Liver (tissue), 8 donors: ENCODE measurements at regions not wholly inside any gene's neighbourhood (a gene's known extent, or its start where the extent isn't known, plus 50 kb on each side); places are given as distances from the start of the nearest gene placed in this dataset.

Experiments used
- DNase-seq: peaks from one replicate; pipeline ENCODE4 v3.0.0-alpha.2; 2017; ENCODE audit warnings: low spot score
- H3K27ac ChIP-seq, 2 donors: one replicate each; pipeline ENCODE4 v1.7.0; 2013; ENCODE audit warnings: inconsistent platforms in 2 of 2, low read length in 2 of 2, control low read depth in 1 of 2, low read depth in 1 of 2, mild to moderate bottlenecking in 1 of 2
- H3K27me3 ChIP-seq, 4 donors: one replicate each; pipeline versions ENCODE4 v1.6.1 to v1.7.0; 2013; ENCODE audit warnings: low read length in 3 of 4, inconsistent platforms in 1 of 4, mild to moderate bottlenecking in 1 of 4, moderate library complexity in 1 of 4; ENCODE audit not compliant: control insufficient read depth in 4 of 4, insufficient read depth in 4 of 4
- H3K36me3 ChIP-seq, 4 donors: one replicate each; pipeline versions ENCODE4 v1.6.1 to v1.7.0; 2013; ENCODE audit warnings: low read length in 3 of 4, mild to moderate bottlenecking in 3 of 4, low read depth in 1 of 4, moderate library complexity in 1 of 4; ENCODE audit not compliant: control insufficient read depth in 4 of 4, insufficient read depth in 3 of 4
- H3K4me1 ChIP-seq, 4 donors: one replicate each; pipeline versions ENCODE4 v1.6.1 to v1.7.0; 2013; ENCODE audit warnings: low read length in 3 of 4, mild to moderate bottlenecking in 3 of 4, moderate library complexity in 1 of 4; ENCODE audit not compliant: control insufficient read depth in 4 of 4, insufficient read depth in 4 of 4
- H3K4me3 ChIP-seq, 3 donors: one replicate each; pipeline versions ENCODE4 v1.6.1 to v1.7.0; 2013; ENCODE audit warnings: low read length in 3 of 3, control low read depth in 1 of 3, low read depth in 1 of 3, mild to moderate bottlenecking in 1 of 3
- H3K9ac ChIP-seq, 2 donors: one replicate each; pipeline ENCODE4 v1.7.0; 2013; ENCODE audit warnings: low read length in 2 of 2, mild to moderate bottlenecking in 2 of 2, moderate library complexity in 2 of 2, control low read depth in 1 of 2, low read depth in 1 of 2
- H3K9me3 ChIP-seq, 4 donors: one replicate each; pipeline versions ENCODE4 v1.6.1 to v1.7.0; 2013; ENCODE audit warnings: low read length in 3 of 4; ENCODE audit not compliant: control insufficient read depth in 4 of 4
- EGR1 ChIP-seq, 2 donors: IDR thresholded peaks; 2 replicates each; pipeline ENCODE4 v1.6.1; 2016 to 2018; ENCODE audit warnings: antibody characterized with exemption in 2 of 2, low read depth in 2 of 2
- FOXA1 ChIP-seq: IDR thresholded peaks from 2 replicates; pipeline ENCODE4 v1.6.1; 2016; ENCODE audit warnings: antibody characterized with exemption
- GABPA ChIP-seq, 2 donors: IDR thresholded peaks in 1 of 2; conservative IDR thresholded peaks in 1 of 2; 2 replicates each; pipeline ENCODE4 v1.6.1; 2016; ENCODE audit warnings: antibody characterized with exemption in 2 of 2, mild to moderate bottlenecking in 1 of 2, moderate library complexity in 1 of 2
- HNF4A ChIP-seq, 2 donors: conservative IDR thresholded peaks; 2 replicates each; pipeline ENCODE4 v1.6.1; 2016; ENCODE audit warnings: antibody characterized with exemption in 2 of 2, mild to moderate bottlenecking in 2 of 2
- HNF4G ChIP-seq: IDR thresholded peaks from 2 replicates; pipeline ENCODE4 v1.6.1; 2016; ENCODE audit warnings: antibody characterized with exemption
- JUND ChIP-seq, 2 donors: IDR thresholded peaks; 2 replicates each; pipeline ENCODE4 v1.6.1; 2016; ENCODE audit warnings: antibody characterized with exemption in 2 of 2
- NR2F2 ChIP-seq: IDR thresholded peaks from 2 replicates; pipeline ENCODE4 v1.6.1; 2016; ENCODE audit warnings: antibody characterized with exemption
- RAD21 ChIP-seq, 2 donors: IDR thresholded peaks; 2 replicates each; pipeline ENCODE4 v1.6.1; 2016; ENCODE audit warnings: antibody characterized with exemption in 2 of 2, mild to moderate bottlenecking in 2 of 2
- SP1 ChIP-seq: IDR thresholded peaks from 2 replicates; pipeline ENCODE4 v1.6.1; 2018; ENCODE audit warnings: antibody characterized with exemption, mild to moderate bottlenecking
- TAF1 ChIP-seq: conservative IDR thresholded peaks from 2 replicates; pipeline ENCODE4 v1.6.1; 2016; ENCODE audit warnings: antibody characterized with exemption, mild to moderate bottlenecking
- YY1 ChIP-seq: IDR thresholded peaks from 2 replicates; pipeline ENCODE4 v1.6.1; 2016; ENCODE audit warnings: antibody characterized with exemption, mild to moderate bottlenecking
- WGBS: extraction: QIAGEN DNeasy Blood & Tissue Kit; methylation state at CpG from one replicate; pipeline ENCODE4 v1.1.7; 2013; 5-methylcytosine and 5-hydroxymethylcytosine counted together
- TF ChIP-seq, protein P1 (sequence below): IDR thresholded peaks from 2 replicates; pipeline ENCODE4 v1.6.1; 2016; ENCODE audit warnings: antibody characterized with exemption
- TF ChIP-seq, protein P2 (sequence below): IDR thresholded peaks from 2 replicates; pipeline ENCODE4 v1.6.1; 2016; ENCODE audit warnings: antibody characterized with exemption
- TF ChIP-seq, protein P3 (sequence below): fragments of 150-350 bp; IDR thresholded peaks from 2 replicates; pipeline ENCODE4 v1.5.1; 2017; ENCODE audit warnings: improper control_type of control experiment, low read depth, low read length; ENCODE audit not compliant: missing input control
- TF ChIP-seq, protein P4 (sequence below): IDR thresholded peaks from 2 replicates; pipeline ENCODE4 v1.6.1; 2016; ENCODE audit warnings: antibody characterized with exemption, mild to moderate bottlenecking
- donor health status: healthy.
- donor health status: healthy.
- donor health status: healthy.
- donor health status: healthy.
- donor health status: healthy.

DNA sequence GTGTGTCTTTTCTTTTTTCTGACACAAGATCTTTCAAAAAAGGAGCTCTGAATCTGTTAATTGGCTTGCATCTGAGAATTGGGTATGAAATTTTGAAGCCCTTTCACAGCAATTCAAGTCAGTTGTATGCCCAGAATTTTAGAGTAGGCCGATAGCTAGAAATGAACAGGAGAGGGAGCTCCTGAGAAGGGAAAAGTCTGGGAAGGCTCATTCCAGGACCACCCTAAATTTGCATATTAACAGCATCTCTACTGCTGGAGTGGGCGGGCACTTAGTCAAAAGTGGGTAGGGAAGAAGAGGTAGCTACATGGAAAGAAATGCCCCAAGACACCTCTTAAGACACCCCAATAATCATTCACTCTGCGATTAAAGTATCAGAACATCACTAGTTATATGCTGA lies 928.3 kb downstream of the TBC1D32 start:
- H3K27ac ChIP-seq: no peak overlapping the region
- H3K36me3 ChIP-seq: no peaks in the 10 kb centered on the region
- no peaks in the 10 kb centered on the region for H3K4me1 ChIP-seq
- H3K27me3 ChIP-seq: no peaks in the 10 kb centered on the region
- TF ChIP-seq HNF4G (no peak), SP1 (no peak), RAD21 (IDR thresholded peaks at IDR 0.05) (no peak), FOXA1 (no peak), GABPA (IDR thresholded peaks at IDR 0.05 in 1 of 2, conservative IDR thresholded peaks at IDR 0.05 in 1 of 2) (no peak), TAF1 (no peak), NR2F2 (no peak), HNF4A (conservative IDR thresholded peaks at IDR 0.05) (no peak), YY1 (no peak), EGR1 (IDR thresholded peaks at IDR 0.05; ENCODE audit: low read depth in 2 of 2) (no peak)
- TF ChIP-seq, protein P1, sequence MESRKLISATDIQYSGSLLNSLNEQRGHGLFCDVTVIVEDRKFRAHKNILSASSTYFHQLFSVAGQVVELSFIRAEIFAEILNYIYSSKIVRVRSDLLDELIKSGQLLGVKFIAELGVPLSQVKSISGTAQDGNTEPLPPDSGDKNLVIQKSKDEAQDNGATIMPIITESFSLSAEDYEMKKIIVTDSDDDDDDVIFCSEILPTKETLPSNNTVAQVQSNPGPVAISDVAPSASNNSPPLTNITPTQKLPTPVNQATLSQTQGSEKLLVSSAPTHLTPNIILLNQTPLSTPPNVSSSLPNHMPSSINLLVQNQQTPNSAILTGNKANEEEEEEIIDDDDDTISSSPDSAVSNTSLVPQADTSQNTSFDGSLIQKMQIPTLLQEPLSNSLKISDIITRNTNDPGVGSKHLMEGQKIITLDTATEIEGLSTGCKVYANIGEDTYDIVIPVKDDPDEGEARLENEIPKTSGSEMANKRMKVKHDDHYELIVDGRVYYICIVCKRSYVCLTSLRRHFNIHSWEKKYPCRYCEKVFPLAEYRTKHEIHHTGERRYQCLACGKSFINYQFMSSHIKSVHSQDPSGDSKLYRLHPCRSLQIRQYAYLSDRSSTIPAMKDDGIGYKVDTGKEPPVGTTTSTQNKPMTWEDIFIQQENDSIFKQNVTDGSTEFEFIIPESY: no peak
- TF ChIP-seq, protein P2, sequence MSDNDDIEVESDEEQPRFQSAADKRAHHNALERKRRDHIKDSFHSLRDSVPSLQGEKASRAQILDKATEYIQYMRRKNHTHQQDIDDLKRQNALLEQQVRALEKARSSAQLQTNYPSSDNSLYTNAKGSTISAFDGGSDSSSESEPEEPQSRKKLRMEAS: no peak
- TF ChIP-seq, protein P3, sequence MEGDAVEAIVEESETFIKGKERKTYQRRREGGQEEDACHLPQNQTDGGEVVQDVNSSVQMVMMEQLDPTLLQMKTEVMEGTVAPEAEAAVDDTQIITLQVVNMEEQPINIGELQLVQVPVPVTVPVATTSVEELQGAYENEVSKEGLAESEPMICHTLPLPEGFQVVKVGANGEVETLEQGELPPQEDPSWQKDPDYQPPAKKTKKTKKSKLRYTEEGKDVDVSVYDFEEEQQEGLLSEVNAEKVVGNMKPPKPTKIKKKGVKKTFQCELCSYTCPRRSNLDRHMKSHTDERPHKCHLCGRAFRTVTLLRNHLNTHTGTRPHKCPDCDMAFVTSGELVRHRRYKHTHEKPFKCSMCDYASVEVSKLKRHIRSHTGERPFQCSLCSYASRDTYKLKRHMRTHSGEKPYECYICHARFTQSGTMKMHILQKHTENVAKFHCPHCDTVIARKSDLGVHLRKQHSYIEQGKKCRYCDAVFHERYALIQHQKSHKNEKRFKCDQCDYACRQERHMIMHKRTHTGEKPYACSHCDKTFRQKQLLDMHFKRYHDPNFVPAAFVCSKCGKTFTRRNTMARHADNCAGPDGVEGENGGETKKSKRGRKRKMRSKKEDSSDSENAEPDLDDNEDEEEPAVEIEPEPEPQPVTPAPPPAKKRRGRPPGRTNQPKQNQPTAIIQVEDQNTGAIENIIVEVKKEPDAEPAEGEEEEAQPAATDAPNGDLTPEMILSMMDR: no peak
- 62% methylated on average over 3 of the region's 3 CpGs for WGBS
- no peaks in the 10 kb centered on the region for H3K9me3 ChIP-seq
- H3K4me3 ChIP-seq: no peak overlapping the region
- DNase-seq: no peak
- no peak overlapping the region for H3K9ac ChIP-seq

- no peak overlapping the region for H3K4me3 ChIP-seq
- H3K27me3 ChIP-seq: no peaks in the 10 kb centered on the region
- TF ChIP-seq JUND (IDR thresholded peaks at IDR 0.05): no peak
- TF ChIP-seq, protein P4, sequence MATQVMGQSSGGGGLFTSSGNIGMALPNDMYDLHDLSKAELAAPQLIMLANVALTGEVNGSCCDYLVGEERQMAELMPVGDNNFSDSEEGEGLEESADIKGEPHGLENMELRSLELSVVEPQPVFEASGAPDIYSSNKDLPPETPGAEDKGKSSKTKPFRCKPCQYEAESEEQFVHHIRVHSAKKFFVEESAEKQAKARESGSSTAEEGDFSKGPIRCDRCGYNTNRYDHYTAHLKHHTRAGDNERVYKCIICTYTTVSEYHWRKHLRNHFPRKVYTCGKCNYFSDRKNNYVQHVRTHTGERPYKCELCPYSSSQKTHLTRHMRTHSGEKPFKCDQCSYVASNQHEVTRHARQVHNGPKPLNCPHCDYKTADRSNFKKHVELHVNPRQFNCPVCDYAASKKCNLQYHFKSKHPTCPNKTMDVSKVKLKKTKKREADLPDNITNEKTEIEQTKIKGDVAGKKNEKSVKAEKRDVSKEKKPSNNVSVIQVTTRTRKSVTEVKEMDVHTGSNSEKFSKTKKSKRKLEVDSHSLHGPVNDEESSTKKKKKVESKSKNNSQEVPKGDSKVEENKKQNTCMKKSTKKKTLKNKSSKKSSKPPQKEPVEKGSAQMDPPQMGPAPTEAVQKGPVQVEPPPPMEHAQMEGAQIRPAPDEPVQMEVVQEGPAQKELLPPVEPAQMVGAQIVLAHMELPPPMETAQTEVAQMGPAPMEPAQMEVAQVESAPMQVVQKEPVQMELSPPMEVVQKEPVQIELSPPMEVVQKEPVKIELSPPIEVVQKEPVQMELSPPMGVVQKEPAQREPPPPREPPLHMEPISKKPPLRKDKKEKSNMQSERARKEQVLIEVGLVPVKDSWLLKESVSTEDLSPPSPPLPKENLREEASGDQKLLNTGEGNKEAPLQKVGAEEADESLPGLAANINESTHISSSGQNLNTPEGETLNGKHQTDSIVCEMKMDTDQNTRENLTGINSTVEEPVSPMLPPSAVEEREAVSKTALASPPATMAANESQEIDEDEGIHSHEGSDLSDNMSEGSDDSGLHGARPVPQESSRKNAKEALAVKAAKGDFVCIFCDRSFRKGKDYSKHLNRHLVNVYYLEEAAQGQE: no peak
- TF ChIP-seq, protein P1: no peak
- H3K9me3 ChIP-seq: no peaks in the 10 kb centered on the region
- no peak overlapping the region for H3K9ac ChIP-seq
- WGBS: 70% methylated on average over 1 of the region's 1 CpG
- H3K27ac ChIP-seq: no peak overlapping the region
- DNase-seq: no peak
- no peaks in the 10 kb centered on the region for H3K4me1 ChIP-seq
- no peaks in the 10 kb centered on the region for H3K36me3 ChIP-seq
Measured at GRCh38 chr6:120395784-120396183, 938.5 kb downstream of the TBC1D32 start.
